ENCODE measurements at regions not wholly inside any gene's neighbourhood (a gene's known extent, or its start where the extent isn't known, plus 50 kb on each side); places are given as distances from the start of the nearest gene placed in this dataset.

GRCh38 chr5:63049935-63050334 lies 471.3 kb downstream of the LRRC70 start:
- Mint-ChIP-seq H3K4me3 (ENCODE audit: unreplicated experiment) (no peak overlapping the region), H3K27me3 (ENCODE audit: insufficient read depth, unreplicated experiment) (no peaks in the 10 kb centered on the region), H3K27ac (ENCODE audit: unreplicated experiment) (no peak overlapping the region), H3K9me3 (ENCODE audit: unreplicated experiment) (peaks cover 44% of the 10 kb centered on the region), H3K4me1 (ENCODE audit: low read depth, unreplicated experiment) (peaks cover 2% of the 10 kb centered on the region), H3K36me3 (ENCODE audit: insufficient read depth, unreplicated experiment) (peaks cover under 1% of the 10 kb centered on the region)
- Histone ChIP-seq H3K4me3 (ENCODE audit: low read depth, low read length) (no peak overlapping the region), H3K27me3 (replicated peaks; ENCODE audit: control insufficient read depth, insufficient read depth, low read length) (no peaks in the 10 kb centered on the region), H3K36me3 (ENCODE audit: control insufficient read depth, insufficient read depth, low read length) (no peaks in the 10 kb centered on the region), H3K9me3 (0 out of 2 replicates have a peak, but pooled peaks cover 4% of the 10 kb centered on the region), H3K4me1 (peaks cover 13% of the 10 kb centered on the region)
- BruUV-seq (replicated peaks): no TSS peak
- TF ChIP-seq CTCF (IDR thresholded peaks at IDR 0.05; ENCODE audit: insufficient read depth in 1 of 2, low read depth in 1 of 2, low read length in 1 of 2, severe bottlenecking in 1 of 2, unreplicated experiment in 1 of 2): no peak
- intact Hi-C loops (cut with micrococcal nuclease; ENCODE audit: unreplicated experiment): loop anchor here (10.0 kb wide), 1 partner anchor 255 kb away; no protein-coding TSS in a partner anchor
- ChIA-PET CTCF (no interaction called here), POLR2A (no interaction called here)
- no peak for DNase-seq

- Histone ChIP-seq H3K36me3 (ENCODE audit: control insufficient read depth, insufficient read depth, low read length) (no peaks in the 10 kb centered on the region), H3K27me3 (replicated peaks; ENCODE audit: control insufficient read depth, insufficient read depth, low read length) (no peaks in the 10 kb centered on the region), H3K4me1 (no peaks in the 10 kb centered on the region), H3K4me3 (ENCODE audit: low read depth, low read length) (no peak overlapping the region), H3K9me3 (no peaks in the 10 kb centered on the region)
- H3K36me3 Mint-ChIP-seq (ENCODE audit: insufficient read depth, unreplicated experiment): no peaks in the 10 kb centered on the region
- BruUV-seq (replicated peaks): no TSS peak
- H3K27ac Mint-ChIP-seq (ENCODE audit: unreplicated experiment): no peak overlapping the region
- POLR2A ChIA-PET: no interaction called here
- H3K9me3 Mint-ChIP-seq (ENCODE audit: unreplicated experiment): peaks cover 28% of the 10 kb centered on the region
- DNase-seq: no peak
- intact Hi-C loops (cut with micrococcal nuclease; ENCODE audit: unreplicated experiment): no loop called here
- H3K4me3 Mint-ChIP-seq (ENCODE audit: unreplicated experiment): no peak overlapping the region
- CTCF ChIA-PET: no interaction called here
- no peak for TF ChIP-seq CTCF (IDR thresholded peaks at IDR 0.05; ENCODE audit: insufficient read depth in 1 of 2, low read depth in 1 of 2, low read length in 1 of 2, severe bottlenecking in 1 of 2, unreplicated experiment in 1 of 2)
- H3K4me1 Mint-ChIP-seq (ENCODE audit: low read depth, unreplicated experiment): no peaks in the 10 kb centered on the region
- H3K27me3 Mint-ChIP-seq (ENCODE audit: insufficient read depth, unreplicated experiment): no peaks in the 10 kb centered on the region
Observed at GRCh38 chr5:63043792-63044191, 465.2 kb downstream of the LRRC70 start.

GRCh38 chr5:63032343-63032742 lies 453.7 kb downstream of the LRRC70 start:
- BruUV-seq (replicated peaks): no TSS peak
- ChIA-PET CTCF (no interaction called here), POLR2A (no interaction called here)
- no peak for TF ChIP-seq CTCF (IDR thresholded peaks at IDR 0.05; ENCODE audit: insufficient read depth in 1 of 2, low read depth in 1 of 2, low read length in 1 of 2, severe bottlenecking in 1 of 2, unreplicated experiment in 1 of 2)
- Mint-ChIP-seq H3K36me3 (ENCODE audit: insufficient read depth, unreplicated experiment) (no peaks in the 10 kb centered on the region), H3K9me3 (ENCODE audit: unreplicated experiment) (peaks cover 66% of the 10 kb centered on the region), H3K4me3 (ENCODE audit: unreplicated experiment) (no peak overlapping the region), H3K4me1 (ENCODE audit: low read depth, unreplicated experiment) (no peaks in the 10 kb centered on the region), H3K27me3 (ENCODE audit: insufficient read depth, unreplicated experiment) (no peaks in the 10 kb centered on the region), H3K27ac (ENCODE audit: unreplicated experiment) (no peak overlapping the region)
- Histone ChIP-seq H3K36me3 (ENCODE audit: control insufficient read depth, insufficient read depth, low read length) (0 out of 2 replicates have a peak, but pooled peaks cover 2% of the 10 kb centered on the region), H3K27me3 (replicated peaks; ENCODE audit: control insufficient read depth, insufficient read depth, low read length) (no peaks in the 10 kb centered on the region), H3K9me3 (peaks cover 29% of the 10 kb centered on the region), H3K4me1 (no peaks in the 10 kb centered on the region), H3K4me3 (ENCODE audit: low read depth, low read length) (no peak overlapping the region)
- intact Hi-C loops (cut with micrococcal nuclease; ENCODE audit: unreplicated experiment): no loop called here
- peak in 1 of 2 experiments; percentile 9 for DNase-seq
